ENCODE measurements at regions not wholly inside any gene's neighbourhood (a gene's known extent, or its start where the extent isn't known, plus 50 kb on each side); places are given as distances from the start of the nearest gene placed in this dataset.

GRCh38 chr6:20024978-20025377 is 187.3 kb downstream of the MBOAT1 start:
- no peak for DNase-seq (ENCODE audit: low spot score)

GRCh38 chr6:20025681-20026080 is 186.6 kb downstream of the MBOAT1 start:
- no peak for DNase-seq (ENCODE audit: low spot score)

GRCh38 chr6:20028143-20028542 is 184.1 kb downstream of the MBOAT1 start:
- DNase-seq (ENCODE audit: low spot score) = no peak

- DNase-seq (ENCODE audit: low spot score) = no peak
Observed at GRCh38 chr6:20028562-20028961, 183.7 kb downstream of the MBOAT1 start.

GRCh38 chr6:20029979-20030378 is 182.3 kb downstream of the MBOAT1 start:
- DNase-seq (ENCODE audit: low spot score) = no peak

GRCh38 chr6:20031342-20031741 is 180.9 kb downstream of the MBOAT1 start:
- DNase-seq (ENCODE audit: low spot score) = no peak

- no peak for DNase-seq (ENCODE audit: low spot score)
Observed at GRCh38 chr6:20033697-20034407, 178.4 kb downstream of the MBOAT1 start.

GRCh38 chr6:20034408-20034769 is 177.9 kb downstream of the MBOAT1 start:
- no peak for DNase-seq (ENCODE audit: low spot score)

GRCh38 chr6:20036141-20036677 is 176.1 kb downstream of the MBOAT1 start:
- DNase-seq (ENCODE audit: low spot score) = no peak

- peak; percentile 34 for DNase-seq (ENCODE audit: low spot score)
Observed at GRCh38 chr6:20038410-20039204, 173.7 kb downstream of the MBOAT1 start.

- DNase-seq (ENCODE audit: low spot score) = no peak
Observed at GRCh38 chr6:20044883-20045282, 167.4 kb downstream of the MBOAT1 start.

All from AG20443 (cell line).